DOHH2 (cell line): ENCODE measurements at regions not wholly inside any gene's neighbourhood (a gene's known extent, or its start where the extent isn't known, plus 50 kb on each side); places are given as distances from the start of the nearest gene placed in this dataset.

Experiments
- H3F3A ChIP-seq: fragments of 200-600 bp; sonication (generic), shearing (Covaris generic); 2 replicates; pipeline ENCODE4 v1.6.0; 2016; ENCODE audit warnings: antibody characterized with exemption, mild to moderate bottlenecking; ENCODE audit not compliant: control insufficient read depth, insufficient read depth
- H3K27ac ChIP-seq: fragments of 200-600 bp; sonication (generic); 2 replicates; pipeline ENCODE4 v1.5.1; 2014; ENCODE audit warnings: low read depth, mild to moderate bottlenecking, low read length, moderate library complexity
- H3K27me3 ChIP-seq: fragments of 200-600 bp; sonication (generic); 2 replicates; pipeline ENCODE4 v1.6.1; 2014; ENCODE audit warnings: mild to moderate bottlenecking, low read length, mixed read lengths; ENCODE audit not compliant: control insufficient read depth
- H3K36me3 ChIP-seq: fragments of 200-600 bp; sonication (generic); 2 replicates; pipeline ENCODE4 v1.6.1; 2014; ENCODE audit warnings: mild to moderate bottlenecking, low read length, moderate library complexity, mixed read lengths; ENCODE audit not compliant: control insufficient read depth
- H3K4me1 ChIP-seq: fragments of 200-600 bp; sonication (generic); 2 replicates; pipeline ENCODE4 v1.6.1; 2014; ENCODE audit warnings: mild to moderate bottlenecking, low read length, mixed read lengths; ENCODE audit not compliant: control insufficient read depth
- H3K4me2 ChIP-seq: fragments of 200-600 bp; sonication (generic); 2 replicates; pipeline ENCODE4 v1.6.0; 2014; ENCODE audit warnings: mild to moderate bottlenecking, low read length, moderate library complexity
- H3K4me3 ChIP-seq: fragments of 200-600 bp; sonication (generic); 2 replicates; pipeline ENCODE4 v1.5.1; 2014; ENCODE audit warnings: mild to moderate bottlenecking, low read length, mixed read lengths
- H3K79me2 ChIP-seq: fragments of 200-600 bp; sonication (generic); 2 replicates; pipeline ENCODE4 v1.6.1; 2014; ENCODE audit warnings: mild to moderate bottlenecking, low read length, mixed read lengths; ENCODE audit not compliant: control insufficient read depth
- H3K9me2 ChIP-seq: fragments of 200-600 bp; sonication (generic); replicated peaks from 2 replicates; pipeline ENCODE4 v1.6.1; 2014; ENCODE audit warnings: mild to moderate bottlenecking, low read length, mixed read lengths; ENCODE audit not compliant: control insufficient read depth
- H3K9me3 ChIP-seq: fragments of 200-600 bp; sonication (generic); 2 replicates; pipeline ENCODE4 v1.6.1; 2014; ENCODE audit warnings: antibody characterized with exemption, low read length, mixed read lengths; ENCODE audit not compliant: control insufficient read depth, insufficient read depth
- H4K20me1 ChIP-seq: fragments of 200-600 bp; sonication (generic); 2 replicates; pipeline ENCODE4 v1.6.0; 2014; ENCODE audit warnings: low read depth, mild to moderate bottlenecking, antibody characterized with exemption, low read length, moderate library complexity; ENCODE audit not compliant: control insufficient read depth, insufficient read depth
- EZH2phosphoT487 ChIP-seq: fragments of 200-600 bp; sonication (generic); IDR thresholded peaks from 2 replicates; pipeline ENCODE4 v1.6.1; 2017; ENCODE audit warnings: borderline replicate concordance, mild to moderate bottlenecking, antibody characterized with exemption, low read length, moderate library complexity, mixed read lengths
- TF ChIP-seq, protein P1 (sequence below): fragments of 200-600 bp; sonication (generic); IDR thresholded peaks from one replicate; pipeline ENCODE4 v1.5.1; 2014; ENCODE audit warnings: antibody characterized with exemption, mild to moderate bottlenecking, low read depth, low read length; ENCODE audit not compliant: poor library complexity, severe bottlenecking

DNA sequence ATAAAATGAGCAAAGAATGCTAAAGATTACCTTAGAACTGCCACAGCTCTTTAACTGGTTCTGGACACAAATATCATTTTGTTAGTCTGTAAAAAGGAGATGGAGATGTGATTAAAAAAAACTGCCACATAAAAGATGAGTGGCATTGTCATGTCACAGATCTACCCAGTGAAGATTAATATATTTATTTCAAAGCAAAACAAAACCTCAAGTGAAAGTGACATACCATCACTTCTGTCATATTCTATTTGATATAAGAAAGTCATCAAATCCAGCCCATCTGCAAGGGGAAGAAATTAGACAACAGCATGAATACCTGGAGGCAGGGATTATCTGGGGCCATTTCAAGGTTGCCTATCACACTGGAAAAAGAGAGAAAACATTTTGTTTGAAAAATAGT lies 417.6 kb upstream of the LRRTM4 start:
- no peaks in the 10 kb centered on the region for H3F3A ChIP-seq
- H3K4me1 ChIP-seq, result no peaks in the 10 kb centered on the region

GRCh38 chr2:77954931-77955330 lies 432.8 kb upstream of the LRRTM4 start:
- no peaks in the 10 kb centered on the region for H3F3A ChIP-seq
- H3K36me3 ChIP-seq, result no peaks in the 10 kb centered on the region
- TF ChIP-seq EZH2phosphoT487, result no peak
- TF ChIP-seq, protein P1, sequence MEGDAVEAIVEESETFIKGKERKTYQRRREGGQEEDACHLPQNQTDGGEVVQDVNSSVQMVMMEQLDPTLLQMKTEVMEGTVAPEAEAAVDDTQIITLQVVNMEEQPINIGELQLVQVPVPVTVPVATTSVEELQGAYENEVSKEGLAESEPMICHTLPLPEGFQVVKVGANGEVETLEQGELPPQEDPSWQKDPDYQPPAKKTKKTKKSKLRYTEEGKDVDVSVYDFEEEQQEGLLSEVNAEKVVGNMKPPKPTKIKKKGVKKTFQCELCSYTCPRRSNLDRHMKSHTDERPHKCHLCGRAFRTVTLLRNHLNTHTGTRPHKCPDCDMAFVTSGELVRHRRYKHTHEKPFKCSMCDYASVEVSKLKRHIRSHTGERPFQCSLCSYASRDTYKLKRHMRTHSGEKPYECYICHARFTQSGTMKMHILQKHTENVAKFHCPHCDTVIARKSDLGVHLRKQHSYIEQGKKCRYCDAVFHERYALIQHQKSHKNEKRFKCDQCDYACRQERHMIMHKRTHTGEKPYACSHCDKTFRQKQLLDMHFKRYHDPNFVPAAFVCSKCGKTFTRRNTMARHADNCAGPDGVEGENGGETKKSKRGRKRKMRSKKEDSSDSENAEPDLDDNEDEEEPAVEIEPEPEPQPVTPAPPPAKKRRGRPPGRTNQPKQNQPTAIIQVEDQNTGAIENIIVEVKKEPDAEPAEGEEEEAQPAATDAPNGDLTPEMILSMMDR, result peak; percentile 40

More for the DNA sequence above, 417.6 kb upstream of the LRRTM4 start:
- Histone ChIP-seq H3K27ac (no peak overlapping the region), H3K4me3 (no peak overlapping the region), H3K4me2 (no peak overlapping the region), H3K36me3 (no peaks in the 10 kb centered on the region), H3K9me2 (no peaks in the 10 kb centered on the region), H3K27me3 (no peaks in the 10 kb centered on the region), H4K20me1 (no peaks in the 10 kb centered on the region), H3K79me2 (no peaks in the 10 kb centered on the region), H3K9me3 (no peaks in the 10 kb centered on the region)
- TF ChIP-seq, protein P1, result no peak
- TF ChIP-seq EZH2phosphoT487, result no peak

GRCh38 chr2:77962943-77963342 lies 440.8 kb upstream of the LRRTM4 start:
- no peaks in the 10 kb centered on the region for H4K20me1 ChIP-seq
- H3K9me3 ChIP-seq, result no peaks in the 10 kb centered on the region
- H3K4me3 ChIP-seq, result no peak overlapping the region
- no peaks in the 10 kb centered on the region for H3K9me2 ChIP-seq
- no peak overlapping the region for H3K4me2 ChIP-seq
- H3F3A ChIP-seq, result no peaks in the 10 kb centered on the region
- H3K27ac ChIP-seq, result no peak overlapping the region
- no peaks in the 10 kb centered on the region for H3K4me1 ChIP-seq
- H3K79me2 ChIP-seq, result no peaks in the 10 kb centered on the region
- no peaks in the 10 kb centered on the region for H3K27me3 ChIP-seq
- H3K36me3 ChIP-seq, result no peaks in the 10 kb centered on the region
- TF ChIP-seq, protein P1, result no peak
- no peak for TF ChIP-seq EZH2phosphoT487

More at GRCh38 chr2:77954931-77955330, 432.8 kb upstream of the LRRTM4 start:
- Histone ChIP-seq H3K4me2 (no peak overlapping the region), H3K9me2 (no peaks in the 10 kb centered on the region), H3K27me3 (no peaks in the 10 kb centered on the region), H4K20me1 (no peaks in the 10 kb centered on the region), H3K4me1 (no peaks in the 10 kb centered on the region), H3K9me3 (no peaks in the 10 kb centered on the region), H3K79me2 (no peaks in the 10 kb centered on the region), H3K4me3 (no peak overlapping the region), H3K27ac (no peak overlapping the region)
